ENCODE measurements at regions not wholly inside any gene's neighbourhood (a gene's known extent, or its start where the extent isn't known, plus 50 kb on each side); places are given as distances from the start of the nearest gene placed in this dataset.

DNA sequence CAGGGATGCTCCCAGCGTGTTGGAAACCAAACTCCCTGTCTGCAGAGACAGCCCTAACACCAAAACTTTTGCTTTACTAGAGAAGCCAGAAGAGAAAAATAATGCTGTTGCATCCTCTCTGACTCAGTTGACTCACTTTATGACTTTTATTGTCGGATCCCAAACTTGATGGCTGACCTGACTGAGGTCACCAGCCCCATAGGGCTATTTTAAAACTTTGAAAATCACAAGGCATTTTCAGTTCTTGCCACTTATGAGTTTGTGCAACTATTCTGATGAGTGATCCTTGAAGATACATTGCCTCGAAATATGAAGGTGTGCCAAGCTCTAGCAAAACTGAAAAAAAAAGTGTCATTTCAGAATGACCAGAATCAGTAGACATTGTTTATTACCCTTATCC is 320.2 kb downstream of the DLEU7 start:
- Histone ChIP-seq H3K9ac (ENCODE audit: low read length) (no peak overlapping the region; the same call in 1 of the 2 replicates), H3K9me2 (ENCODE audit: low read depth, low read length) (no peaks in the 10 kb centered on the region), H3K79me2 (ENCODE audit: insufficient read depth, low read length) (no peaks in the 10 kb centered on the region), H3K27ac (ENCODE audit: low read depth, low read length, poor library complexity, severe bottlenecking) (peak overlapping the region; percentile 83), H3K4me3 (ENCODE audit: low read depth, low read length, poor library complexity, severe bottlenecking) (no peak overlapping the region), H3K36me3 (ENCODE audit: insufficient read depth, low read length) (no peaks in the 10 kb centered on the region), H3F3A (ENCODE audit: insufficient read depth, low read length) (no peaks in the 10 kb centered on the region), H3K4me2 (ENCODE audit: low read length) (no peak overlapping the region), H3K9me3 (ENCODE audit: low read length) (no peaks in the 10 kb centered on the region), H3K27me3 (ENCODE audit: insufficient read depth, low read length) (no peaks in the 10 kb centered on the region), H4K20me1 (ENCODE audit: insufficient read depth, low read length) (no peaks in the 10 kb centered on the region), H2AFZ (ENCODE audit: low read length) (no peak overlapping the region), H3K4me1 (ENCODE audit: insufficient read depth, low read length, severe bottlenecking) (peaks cover 93% of the 10 kb centered on the region)
- TF ChIP-seq, protein P1, sequence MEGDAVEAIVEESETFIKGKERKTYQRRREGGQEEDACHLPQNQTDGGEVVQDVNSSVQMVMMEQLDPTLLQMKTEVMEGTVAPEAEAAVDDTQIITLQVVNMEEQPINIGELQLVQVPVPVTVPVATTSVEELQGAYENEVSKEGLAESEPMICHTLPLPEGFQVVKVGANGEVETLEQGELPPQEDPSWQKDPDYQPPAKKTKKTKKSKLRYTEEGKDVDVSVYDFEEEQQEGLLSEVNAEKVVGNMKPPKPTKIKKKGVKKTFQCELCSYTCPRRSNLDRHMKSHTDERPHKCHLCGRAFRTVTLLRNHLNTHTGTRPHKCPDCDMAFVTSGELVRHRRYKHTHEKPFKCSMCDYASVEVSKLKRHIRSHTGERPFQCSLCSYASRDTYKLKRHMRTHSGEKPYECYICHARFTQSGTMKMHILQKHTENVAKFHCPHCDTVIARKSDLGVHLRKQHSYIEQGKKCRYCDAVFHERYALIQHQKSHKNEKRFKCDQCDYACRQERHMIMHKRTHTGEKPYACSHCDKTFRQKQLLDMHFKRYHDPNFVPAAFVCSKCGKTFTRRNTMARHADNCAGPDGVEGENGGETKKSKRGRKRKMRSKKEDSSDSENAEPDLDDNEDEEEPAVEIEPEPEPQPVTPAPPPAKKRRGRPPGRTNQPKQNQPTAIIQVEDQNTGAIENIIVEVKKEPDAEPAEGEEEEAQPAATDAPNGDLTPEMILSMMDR (IDR thresholded peaks at IDR 0.05; ENCODE audit: low read length): no peak
- TF ChIP-seq EZH2 (IDR thresholded peaks at IDR 0.05; ENCODE audit: borderline replicate concordance, low read length): no peak

DNA sequence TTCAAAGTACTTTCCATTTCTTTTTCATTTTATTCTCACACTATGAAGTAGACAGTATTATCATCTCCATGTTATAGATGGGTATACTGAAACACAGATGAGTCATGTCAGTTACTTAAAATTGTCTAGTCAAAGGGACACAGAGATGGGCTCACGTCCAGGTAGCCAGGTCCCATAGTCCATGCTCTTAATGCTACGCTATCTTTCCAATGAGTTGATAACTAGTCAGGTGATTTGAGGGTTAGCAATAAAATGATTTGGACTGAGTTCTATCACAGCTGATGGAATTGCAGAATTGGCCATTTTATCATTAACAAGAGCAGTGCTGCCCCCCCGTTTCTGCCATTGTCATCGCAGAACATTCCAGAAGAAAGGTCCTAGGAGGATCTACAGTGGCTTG is 318.9 kb downstream of the DLEU7 start:
- no peak overlapping the region for H3K4me3 ChIP-seq (ENCODE audit: low read depth, low read length, poor library complexity, severe bottlenecking)
- no peak for TF ChIP-seq EZH2 (IDR thresholded peaks at IDR 0.05; ENCODE audit: borderline replicate concordance, low read length)
- H3K9me3 ChIP-seq (ENCODE audit: low read length): no peaks in the 10 kb centered on the region
- H3K9ac ChIP-seq (ENCODE audit: low read length): no peak overlapping the region
- no peaks in the 10 kb centered on the region for H3K36me3 ChIP-seq (ENCODE audit: insufficient read depth, low read length)
- H3K27ac ChIP-seq (ENCODE audit: low read depth, low read length, poor library complexity, severe bottlenecking): no peak overlapping the region
- no peak overlapping the region for H3K4me2 ChIP-seq (ENCODE audit: low read length)
- H4K20me1 ChIP-seq (ENCODE audit: insufficient read depth, low read length): no peaks in the 10 kb centered on the region
- no peak overlapping the region for H2AFZ ChIP-seq (ENCODE audit: low read length)
- no peaks in the 10 kb centered on the region for H3K9me2 ChIP-seq (ENCODE audit: low read depth, low read length)
- peaks cover 96% of the 10 kb centered on the region for H3K4me1 ChIP-seq (ENCODE audit: insufficient read depth, low read length, severe bottlenecking)
- peaks cover 4% of the 10 kb centered on the region; the same call in 1 of the 2 replicates for H3F3A ChIP-seq (ENCODE audit: insufficient read depth, low read length)
- H3K79me2 ChIP-seq (ENCODE audit: insufficient read depth, low read length): no peaks in the 10 kb centered on the region
- no peaks in the 10 kb centered on the region for H3K27me3 ChIP-seq (ENCODE audit: insufficient read depth, low read length)

DNA sequence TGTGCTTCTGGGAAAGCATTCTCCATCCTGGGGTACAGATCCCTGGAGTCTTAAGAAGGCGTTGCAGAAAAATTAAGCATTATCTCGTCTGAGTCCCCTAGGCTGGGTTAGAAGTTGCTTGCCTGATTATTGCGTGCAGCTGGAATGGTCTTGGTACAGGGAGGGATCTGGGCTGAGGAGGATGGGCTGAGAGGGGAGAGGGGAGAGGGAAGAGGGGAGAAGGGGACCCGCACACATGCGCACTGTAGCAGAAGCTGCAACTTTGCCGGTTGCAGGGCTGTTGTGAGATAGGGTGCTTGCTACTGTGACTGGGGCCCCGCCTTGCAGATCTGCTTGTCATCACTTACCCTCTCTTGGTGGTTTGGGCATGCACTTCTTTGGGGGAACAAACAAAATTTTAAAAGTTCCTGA is 316.8 kb downstream of the DLEU7 start:
- H3K9ac ChIP-seq (ENCODE audit: low read length): peak overlapping the region; percentile 73
- peak overlapping the region; percentile 61 for H3K4me2 ChIP-seq (ENCODE audit: low read length)
- peak overlapping the region; percentile 98 for H3K27ac ChIP-seq (ENCODE audit: low read depth, low read length, poor library complexity, severe bottlenecking)
- H3K9me3 ChIP-seq (ENCODE audit: low read length): no peaks in the 10 kb centered on the region
- H3K79me2 ChIP-seq (ENCODE audit: insufficient read depth, low read length): no peaks in the 10 kb centered on the region
- no peak for TF ChIP-seq EZH2 (IDR thresholded peaks at IDR 0.05; ENCODE audit: borderline replicate concordance, low read length)
- TF ChIP-seq, protein P1 (IDR thresholded peaks at IDR 0.05; ENCODE audit: low read length): no peak
- peaks cover 97% of the 10 kb centered on the region for H3K4me1 ChIP-seq (ENCODE audit: insufficient read depth, low read length, severe bottlenecking)
- H3K4me3 ChIP-seq (ENCODE audit: low read depth, low read length, poor library complexity, severe bottlenecking): peak overlapping the region; percentile 45
- H4K20me1 ChIP-seq (ENCODE audit: insufficient read depth, low read length): no peaks in the 10 kb centered on the region
- no peaks in the 10 kb centered on the region for H3K27me3 ChIP-seq (ENCODE audit: insufficient read depth, low read length)
- H3K36me3 ChIP-seq (ENCODE audit: insufficient read depth, low read length): no peaks in the 10 kb centered on the region
- H2AFZ ChIP-seq (ENCODE audit: low read length): no peak overlapping the region
- H3F3A ChIP-seq (ENCODE audit: insufficient read depth, low read length): peaks cover 4% of the 10 kb centered on the region; the same call in 1 of the 2 replicates
- H3K9me2 ChIP-seq (ENCODE audit: low read depth, low read length): no peaks in the 10 kb centered on the region

DNA sequence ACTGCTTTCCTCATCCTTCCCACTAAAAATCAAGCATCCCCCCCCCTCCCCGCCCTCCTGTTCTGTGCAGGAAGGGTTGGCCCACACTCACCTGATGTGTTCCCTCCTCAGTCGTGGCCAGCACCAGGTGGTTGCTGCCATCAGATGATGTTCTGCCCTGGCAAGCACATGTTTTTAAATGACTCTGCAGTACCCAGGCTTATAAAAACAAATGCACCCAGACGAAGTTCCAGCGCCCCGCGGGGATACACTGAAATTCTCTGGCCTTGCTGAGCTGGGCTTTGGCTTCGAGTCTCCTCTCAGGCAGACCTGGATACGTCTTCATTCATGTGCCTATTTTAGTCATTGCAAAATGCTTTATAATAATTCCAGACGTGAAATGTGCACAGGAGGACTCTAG is 316.3 kb downstream of the DLEU7 start:
- Histone ChIP-seq H3F3A (ENCODE audit: insufficient read depth, low read length) (peaks cover 4% of the 10 kb centered on the region; the same call in 1 of the 2 replicates), H3K4me1 (ENCODE audit: insufficient read depth, low read length, severe bottlenecking) (peaks cover 93% of the 10 kb centered on the region), H3K4me2 (ENCODE audit: low read length) (peak overlapping the region; percentile 61), H3K79me2 (ENCODE audit: insufficient read depth, low read length) (no peaks in the 10 kb centered on the region), H2AFZ (ENCODE audit: low read length) (no peak overlapping the region), H3K4me3 (ENCODE audit: low read depth, low read length, poor library complexity, severe bottlenecking) (peak overlapping the region; percentile 45), H3K36me3 (ENCODE audit: insufficient read depth, low read length) (no peaks in the 10 kb centered on the region), H3K9me3 (ENCODE audit: low read length) (no peaks in the 10 kb centered on the region), H3K9me2 (ENCODE audit: low read depth, low read length) (no peaks in the 10 kb centered on the region), H4K20me1 (ENCODE audit: insufficient read depth, low read length) (no peaks in the 10 kb centered on the region), H3K9ac (ENCODE audit: low read length) (peak overlapping the region; percentile 73), H3K27ac (ENCODE audit: low read depth, low read length, poor library complexity, severe bottlenecking) (peak overlapping the region; percentile 98), H3K27me3 (ENCODE audit: insufficient read depth, low read length) (no peaks in the 10 kb centered on the region)
- TF ChIP-seq, protein P1 (IDR thresholded peaks at IDR 0.05; ENCODE audit: low read length): peak; percentile 6; the same call in 1 of the 2 replicates
- no peak for TF ChIP-seq EZH2 (IDR thresholded peaks at IDR 0.05; ENCODE audit: borderline replicate concordance, low read length)

All from OCI-LY1 (cell line).